BE2C (cell line): ENCODE measurements at regions not wholly inside any gene's neighbourhood (a gene's known extent, or its start where the extent isn't known, plus 50 kb on each side); places are given as distances from the start of the nearest gene placed in this dataset.

Experiments used
- DNase-seq: peaks from one replicate; pipeline ENCODE4 v3.0.0-alpha.2; 2020
- H3K27me3 ChIP-seq: fragments of 250-450 bp; sonication (Bioruptor Pico); 2 replicates; pipeline ENCODE4 v1.5.1; 2020; ENCODE audit warnings: mild to moderate bottlenecking
- H3K36me3 ChIP-seq: fragments of 250-450 bp; sonication (Bioruptor Pico); 2 replicates; pipeline ENCODE4 v1.5.1; 2020; ENCODE audit warnings: mild to moderate bottlenecking
- H3K4me1 ChIP-seq: fragments of 250-450 bp; sonication (Bioruptor Pico); 2 replicates; pipeline ENCODE4 v1.5.1; 2020
- H3K4me3 ChIP-seq: 2 replicates; pipeline ENCODE4 v1.5.1; 2011; ENCODE audit warnings: low read depth, low read length
- H3K9me3 ChIP-seq: fragments of 250-450 bp; sonication (Bioruptor Pico); 2 replicates; pipeline ENCODE4 v1.5.1; 2020
- CTCF ChIP-seq: IDR thresholded peaks from 2 replicates; pipeline ENCODE4 v1.5.1; 2012; ENCODE audit warnings: mild to moderate bottlenecking, low read depth, low read length

- Histone ChIP-seq H3K9me3 (no peaks in the 10 kb centered on the region), H3K4me1 (no peaks in the 10 kb centered on the region), H3K36me3 (no peaks in the 10 kb centered on the region), H3K27me3 (no peaks in the 10 kb centered on the region), H3K4me3 (no peak overlapping the region)
- no peak for TF ChIP-seq CTCF
- no peak for DNase-seq
These were observed 146.5 kb downstream of the SH3BGRL start for GRCh38 chrX:81348388-81348787.

GRCh38 chrX:81354954-81355353 lies 153.1 kb downstream of the SH3BGRL start:
- no peaks in the 10 kb centered on the region for H3K4me1 ChIP-seq
- TF ChIP-seq CTCF, result no peak
- H3K36me3 ChIP-seq, result no peaks in the 10 kb centered on the region
- no peak for DNase-seq
- no peaks in the 10 kb centered on the region for H3K27me3 ChIP-seq
- H3K9me3 ChIP-seq, result no peaks in the 10 kb centered on the region
- H3K4me3 ChIP-seq, result no peak overlapping the region

- H3K27me3 ChIP-seq, result no peaks in the 10 kb centered on the region
- no peaks in the 10 kb centered on the region for H3K4me1 ChIP-seq
- no peak for DNase-seq
- no peak for TF ChIP-seq CTCF
- H3K4me3 ChIP-seq, result no peak overlapping the region
- no peaks in the 10 kb centered on the region for H3K9me3 ChIP-seq
- no peaks in the 10 kb centered on the region for H3K36me3 ChIP-seq
These were observed 153.5 kb downstream of the SH3BGRL start for GRCh38 chrX:81355436-81355835.

GRCh38 chrX:81367291-81367690 lies 165.4 kb downstream of the SH3BGRL start:
- H3K9me3 ChIP-seq, result no peaks in the 10 kb centered on the region
- no peaks in the 10 kb centered on the region for H3K4me1 ChIP-seq
- no peaks in the 10 kb centered on the region for H3K36me3 ChIP-seq
- H3K4me3 ChIP-seq, result no peak overlapping the region
- TF ChIP-seq CTCF, result no peak
- no peaks in the 10 kb centered on the region for H3K27me3 ChIP-seq
- DNase-seq, result no peak

GRCh38 chrX:81377329-81377728 lies 175.4 kb downstream of the SH3BGRL start:
- Histone ChIP-seq H3K36me3 (no peaks in the 10 kb centered on the region), H3K4me1 (no peaks in the 10 kb centered on the region), H3K4me3 (no peak overlapping the region), H3K27me3 (no peaks in the 10 kb centered on the region), H3K9me3 (no peaks in the 10 kb centered on the region)
- DNase-seq, result no peak
- peak; percentile 43 for TF ChIP-seq CTCF

- H3K36me3 ChIP-seq, result no peaks in the 10 kb centered on the region
- H3K4me3 ChIP-seq, result no peak overlapping the region
- H3K4me1 ChIP-seq, result no peaks in the 10 kb centered on the region
- DNase-seq, result no peak
- H3K9me3 ChIP-seq, result no peaks in the 10 kb centered on the region
- TF ChIP-seq CTCF, result no peak
- no peaks in the 10 kb centered on the region for H3K27me3 ChIP-seq
These were observed 176.7 kb downstream of the SH3BGRL start for GRCh38 chrX:81378560-81378959.
